ENCODE measurements at regions not wholly inside any gene's neighbourhood (a gene's known extent, or its start where the extent isn't known, plus 50 kb on each side); places are given as distances from the start of the nearest gene placed in this dataset.

- TF ChIP-seq POLR2AphosphoS5 (IDR thresholded peaks at IDR 0.05; ENCODE audit: low read depth, low read length) (no peak), TAF1 (IDR thresholded peaks at IDR 0.05; ENCODE audit: borderline replicate concordance, insufficient read depth, low read length) (no peak), FOXP2 (optimal IDR thresholded peaks at IDR 0.05; ENCODE audit: borderline replicate concordance, extremely low read depth, extremely low read length, insufficient read depth) (no peak), REST (IDR thresholded peaks at IDR 0.05; ENCODE audit: insufficient read depth in 1 of 2, low read depth in 2 of 2, low read length in 2 of 2) (no peak), SIN3A (IDR thresholded peaks at IDR 0.05; ENCODE audit: borderline replicate concordance, insufficient read depth, low read length) (no peak)
These were observed 72.6 kb upstream of the GALNT9 start for GRCh38 chr12:132401982-132402381.
